K562 (cell line): ENCODE measurements at regions not wholly inside any gene's neighbourhood (a gene's known extent, or its start where the extent isn't known, plus 50 kb on each side); places are given as distances from the start of the nearest gene placed in this dataset.
A peak's percentile ranks its signal among the peaks of the same experiment; 100 is the strongest.

Experiments used
- CAMTA2 ChIP-seq: fragments of 250-450 bp; sonication (Bioruptor Pico); conservative IDR thresholded peaks from 2 replicates; pipeline ENCODE4 v1.5.1; 2022
- CBFA2T3 ChIP-seq: fragments of 450-650 bp; IDR thresholded peaks from 2 replicates; pipeline ENCODE4 v1.6.1; 2017
- CHD4 ChIP-seq: fragments of 200-600 bp; sonication (generic); IDR thresholded peaks from 3 replicates; pipeline ENCODE4 v1.6.1; 2012; ENCODE audit warnings: low read depth, mild to moderate bottlenecking, mixed read lengths, low read length, inconsistent platforms; ENCODE audit not compliant: insufficient read depth, insufficient replicate concordance, poor library complexity, severe bottlenecking
- EHMT2 ChIP-seq: fragments of 450-650 bp; IDR thresholded peaks from 2 replicates; pipeline ENCODE4 v1.6.1; 2018; ENCODE audit warnings: antibody characterized with exemption
- GABPB2 ChIP-seq: fragments of 250-450 bp; sonication (Bioruptor Pico); conservative IDR thresholded peaks from 2 replicates; pipeline ENCODE4 v1.5.1; 2021; ENCODE audit warnings: mild to moderate bottlenecking
- HINFP ChIP-seq: fragments of 450-650 bp; conservative IDR thresholded peaks from 2 replicates; pipeline ENCODE4 v1.6.1; 2016; ENCODE audit warnings: missing genetic modification characterization, low read depth, mild to moderate bottlenecking, control low read depth, missing compliant biosample characterization
- KDM4B ChIP-seq, 2 experiments: fragments of 450-650 bp in 1 of 2; sonication (generic) in 1 of 2; IDR thresholded peaks; 2 replicates each; pipeline ENCODE4 v1.6.1; 2016 to 2017; ENCODE audit warnings: borderline replicate concordance in 2 of 2, antibody characterized with exemption in 1 of 2, low read depth in 1 of 2, mild to moderate bottlenecking in 1 of 2
- KLF1 ChIP-seq: fragments of 450-650 bp; IDR thresholded peaks from 2 replicates; pipeline ENCODE4 v1.6.1; 2016; ENCODE audit warnings: missing genetic modification characterization, missing compliant biosample characterization
- NFIC ChIP-seq: fragments of 450-650 bp; IDR thresholded peaks from 2 replicates; pipeline ENCODE4 v1.6.1; 2017; ENCODE audit warnings: mild to moderate bottlenecking, inconsistent platforms
- PATZ1 ChIP-seq: fragments of 250-450 bp; sonication (Bioruptor Pico); IDR thresholded peaks from 2 replicates; pipeline ENCODE4 v1.5.0; 2020; ENCODE audit warnings: mild to moderate bottlenecking, borderline replicate concordance
- RAD51 ChIP-seq: fragments of 450-650 bp; IDR thresholded peaks from 2 replicates; pipeline ENCODE4 v1.7.1; 2016; ENCODE audit warnings: low read depth, mild to moderate bottlenecking, borderline replicate concordance
- RBFOX2 ChIP-seq: fragments of 200-400 bp; formaldehyde crosslinking; IDR thresholded peaks from 2 replicates; pipeline ENCODE4 v1.6.1; 2017; ENCODE audit warnings: low read depth, mild to moderate bottlenecking, low read length, moderate library complexity
- TCF3 ChIP-seq: sonication (generic); formaldehyde crosslinking; IDR thresholded peaks from 2 replicates; pipeline ENCODE4 v1.4.0; 2020; ENCODE audit warnings: mild to moderate bottlenecking, missing genetic modification reagents
- ZBTB43 ChIP-seq: sonication (generic); formaldehyde crosslinking; IDR thresholded peaks from 2 replicates; pipeline ENCODE4 v1.8.0; 2023; ENCODE audit warnings: mild to moderate bottlenecking, missing genetic modification reagents
- ZC3H8 ChIP-seq: fragments of 450-650 bp; IDR thresholded peaks from 2 replicates; pipeline ENCODE4 v1.6.1; 2017
- TF ChIP-seq, protein P1 (sequence below): fragments of 450-650 bp; IDR thresholded peaks from 2 replicates; pipeline ENCODE4 v1.6.1; 2016; ENCODE audit warnings: low read depth

GRCh38 chr12:91968777-91969171, 176.9 kb downstream of the BTG1 start (continued):
- TF ChIP-seq, protein P1, sequence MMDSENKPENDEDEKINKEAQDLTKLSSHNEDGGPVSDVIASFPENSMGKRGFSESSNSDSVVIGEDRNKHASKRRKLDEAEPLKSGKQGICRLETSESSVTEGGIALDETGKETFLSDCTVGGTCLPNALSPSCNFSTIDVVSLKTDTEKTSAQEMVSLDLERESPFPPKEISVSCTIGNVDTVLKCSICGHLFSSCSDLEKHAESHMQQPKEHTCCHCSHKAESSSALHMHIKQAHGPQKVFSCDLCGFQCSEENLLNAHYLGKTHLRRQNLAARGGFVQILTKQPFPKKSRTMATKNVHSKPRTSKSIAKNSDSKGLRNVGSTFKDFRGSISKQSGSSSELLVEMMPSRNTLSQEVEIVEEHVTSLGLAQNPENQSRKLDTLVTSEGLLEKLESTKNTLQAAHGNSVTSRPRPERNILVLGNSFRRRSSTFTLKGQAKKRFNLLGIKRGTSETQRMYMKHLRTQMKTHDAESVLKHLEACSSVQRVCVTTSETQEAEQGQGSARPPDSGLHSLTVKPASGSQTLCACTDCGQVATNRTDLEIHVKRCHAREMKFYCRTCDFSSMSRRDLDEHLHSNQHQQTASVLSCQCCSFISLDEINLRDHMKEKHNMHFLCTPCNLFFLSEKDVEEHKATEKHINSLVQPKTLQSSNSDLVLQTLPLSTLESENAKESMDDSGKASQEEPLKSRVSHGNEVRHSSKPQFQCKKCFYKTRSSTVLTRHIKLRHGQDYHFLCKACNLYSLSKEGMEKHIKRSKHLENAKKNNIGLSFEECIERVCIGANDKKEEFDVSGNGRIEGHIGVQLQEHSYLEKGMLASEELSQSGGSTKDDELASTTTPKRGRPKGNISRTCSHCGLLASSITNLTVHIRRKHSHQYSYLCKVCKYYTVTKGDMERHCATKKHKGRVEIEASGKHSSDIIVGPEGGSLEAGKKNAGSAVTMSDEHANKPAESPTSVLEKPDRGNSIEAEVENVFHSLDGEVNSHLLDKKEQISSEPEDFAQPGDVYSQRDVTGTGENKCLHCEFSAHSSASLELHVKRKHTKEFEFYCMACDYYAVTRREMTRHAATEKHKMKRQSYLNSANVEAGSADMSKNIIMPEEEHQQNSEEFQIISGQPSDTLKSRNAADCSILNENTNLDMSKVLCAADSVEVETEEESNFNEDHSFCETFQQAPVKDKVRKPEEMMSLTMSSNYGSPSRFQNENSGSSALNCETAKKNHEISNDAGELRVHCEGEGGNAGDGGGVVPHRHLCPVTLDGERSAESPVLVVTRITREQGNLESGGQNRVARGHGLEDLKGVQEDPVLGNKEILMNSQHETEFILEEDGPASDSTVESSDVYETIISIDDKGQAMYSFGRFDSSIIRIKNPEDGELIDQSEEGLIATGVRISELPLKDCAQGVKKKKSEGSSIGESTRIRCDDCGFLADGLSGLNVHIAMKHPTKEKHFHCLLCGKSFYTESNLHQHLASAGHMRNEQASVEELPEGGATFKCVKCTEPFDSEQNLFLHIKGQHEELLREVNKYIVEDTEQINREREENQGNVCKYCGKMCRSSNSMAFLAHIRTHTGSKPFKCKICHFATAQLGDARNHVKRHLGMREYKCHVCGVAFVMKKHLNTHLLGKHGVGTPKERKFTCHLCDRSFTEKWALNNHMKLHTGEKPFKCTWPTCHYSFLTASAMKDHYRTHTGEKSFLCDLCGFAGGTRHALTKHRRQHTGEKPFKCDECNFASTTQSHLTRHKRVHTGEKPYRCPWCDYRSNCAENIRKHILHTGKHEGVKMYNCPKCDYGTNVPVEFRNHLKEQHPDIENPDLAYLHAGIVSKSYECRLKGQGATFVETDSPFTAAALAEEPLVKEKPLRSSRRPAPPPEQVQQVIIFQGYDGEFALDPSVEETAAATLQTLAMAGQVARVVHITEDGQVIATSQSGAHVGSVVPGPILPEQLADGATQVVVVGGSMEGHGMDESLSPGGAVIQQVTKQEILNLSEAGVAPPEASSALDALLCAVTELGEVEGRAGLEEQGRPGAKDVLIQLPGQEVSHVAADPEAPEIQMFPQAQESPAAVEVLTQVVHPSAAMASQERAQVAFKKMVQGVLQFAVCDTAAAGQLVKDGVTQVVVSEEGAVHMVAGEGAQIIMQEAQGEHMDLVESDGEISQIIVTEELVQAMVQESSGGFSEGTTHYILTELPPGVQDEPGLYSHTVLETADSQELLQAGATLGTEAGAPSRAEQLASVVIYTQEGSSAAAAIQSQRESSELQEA, result no peak
- TF ChIP-seq ZBTB43 (CRISPR knock-in tag), result no peak
- TF ChIP-seq CHD4, result no peak
- no peak for TF ChIP-seq GABPB2 (CRISPR knock-in tag)
- no peak for TF ChIP-seq ZC3H8
- no peak for TF ChIP-seq CAMTA2 (CRISPR knock-in tag)
- TF ChIP-seq PATZ1 (CRISPR knock-in tag), result no peak
- no peak for TF ChIP-seq NFIC
- TF ChIP-seq RBFOX2, result no peak
- no peak for TF ChIP-seq KLF1
- 0 out of 2 replicates have a peak, but pooled peaks have one; percentile 10 for TF ChIP-seq EHMT2
- TF ChIP-seq HINFP (tag), result no peak
- TF ChIP-seq RAD51, result no peak
- TF ChIP-seq CBFA2T3, result peak; percentile 61
- TF ChIP-seq KDM4B (IDR thresholded peaks at IDR 0.05; ENCODE audit: borderline replicate concordance in 2 of 2, low read depth in 1 of 2), result no peak
- TF ChIP-seq TCF3, result peak; percentile 10; the same call in 1 of the 2 replicates
